RKO (cell line): ENCODE measurements at regions not wholly inside any gene's neighbourhood (a gene's known extent, or its start where the extent isn't known, plus 50 kb on each side); places are given as distances from the start of the nearest gene placed in this dataset.

Source experiments
- DNase-seq: peaks from one replicate; pipeline ENCODE4 v3.0.0-alpha.2; 2016; ENCODE audit warnings: low spot score

DNA sequence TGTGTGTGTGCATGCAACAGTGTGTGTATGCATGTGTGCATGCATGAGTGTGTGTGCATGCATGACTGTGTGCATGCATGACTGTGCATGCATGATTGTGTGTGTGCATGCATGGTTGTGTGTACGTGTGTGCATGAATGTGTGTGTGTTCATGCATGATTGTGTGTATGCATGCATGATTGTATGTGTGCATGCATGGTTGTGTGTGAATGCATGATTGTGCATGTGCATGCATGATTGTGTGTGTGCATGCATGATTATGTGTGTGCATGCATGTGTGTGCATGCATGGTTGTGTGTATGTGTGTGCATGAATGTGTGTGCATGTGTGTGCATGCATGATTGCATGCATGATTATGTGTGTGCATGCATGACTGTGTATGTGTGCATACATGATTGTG is 1052.0 kb downstream of the TBC1D22A start:
- no peak for DNase-seq

DNA sequence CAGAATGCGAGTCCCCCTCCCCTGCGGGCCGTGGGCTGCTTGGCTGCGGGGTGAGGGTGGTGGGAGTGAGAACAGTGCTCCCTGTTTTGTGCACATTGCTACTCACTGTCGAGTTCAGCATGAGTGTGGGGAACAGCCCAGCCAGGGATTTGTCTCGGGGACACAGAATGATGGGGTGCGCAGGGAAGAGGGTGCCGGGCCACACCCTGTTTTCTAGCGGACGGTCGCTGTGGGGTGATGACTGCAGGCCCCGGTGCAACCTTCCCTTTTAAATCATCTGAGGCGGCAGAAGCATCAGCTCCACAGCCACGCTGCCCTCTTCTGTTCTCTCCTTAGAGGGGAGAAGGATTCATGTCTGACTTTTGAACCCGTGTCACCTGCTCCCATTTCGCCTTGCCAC is 1051.2 kb downstream of the TBC1D22A start:
- DNase-seq, result no peak

DNA sequence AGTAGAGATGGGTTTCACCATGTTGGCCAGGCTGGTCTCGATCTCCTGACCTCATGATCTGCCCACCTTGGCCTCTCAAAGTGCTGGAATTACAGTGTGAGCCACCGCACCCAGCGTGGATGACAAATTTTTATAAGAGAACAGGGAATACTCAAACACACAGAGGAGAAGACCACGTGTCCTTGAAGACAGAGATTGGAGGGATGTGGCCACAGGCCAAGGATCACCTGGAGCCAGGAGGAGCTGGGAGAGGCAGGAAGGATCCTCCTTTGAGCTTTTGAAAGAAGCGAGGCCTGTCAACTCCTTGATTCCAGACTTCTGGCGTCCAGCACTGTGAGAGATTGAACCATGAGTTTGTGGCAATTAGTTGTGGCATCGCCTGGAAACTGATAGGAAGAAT is 1049.5 kb downstream of the TBC1D22A start:
- DNase-seq, result no peak

DNA sequence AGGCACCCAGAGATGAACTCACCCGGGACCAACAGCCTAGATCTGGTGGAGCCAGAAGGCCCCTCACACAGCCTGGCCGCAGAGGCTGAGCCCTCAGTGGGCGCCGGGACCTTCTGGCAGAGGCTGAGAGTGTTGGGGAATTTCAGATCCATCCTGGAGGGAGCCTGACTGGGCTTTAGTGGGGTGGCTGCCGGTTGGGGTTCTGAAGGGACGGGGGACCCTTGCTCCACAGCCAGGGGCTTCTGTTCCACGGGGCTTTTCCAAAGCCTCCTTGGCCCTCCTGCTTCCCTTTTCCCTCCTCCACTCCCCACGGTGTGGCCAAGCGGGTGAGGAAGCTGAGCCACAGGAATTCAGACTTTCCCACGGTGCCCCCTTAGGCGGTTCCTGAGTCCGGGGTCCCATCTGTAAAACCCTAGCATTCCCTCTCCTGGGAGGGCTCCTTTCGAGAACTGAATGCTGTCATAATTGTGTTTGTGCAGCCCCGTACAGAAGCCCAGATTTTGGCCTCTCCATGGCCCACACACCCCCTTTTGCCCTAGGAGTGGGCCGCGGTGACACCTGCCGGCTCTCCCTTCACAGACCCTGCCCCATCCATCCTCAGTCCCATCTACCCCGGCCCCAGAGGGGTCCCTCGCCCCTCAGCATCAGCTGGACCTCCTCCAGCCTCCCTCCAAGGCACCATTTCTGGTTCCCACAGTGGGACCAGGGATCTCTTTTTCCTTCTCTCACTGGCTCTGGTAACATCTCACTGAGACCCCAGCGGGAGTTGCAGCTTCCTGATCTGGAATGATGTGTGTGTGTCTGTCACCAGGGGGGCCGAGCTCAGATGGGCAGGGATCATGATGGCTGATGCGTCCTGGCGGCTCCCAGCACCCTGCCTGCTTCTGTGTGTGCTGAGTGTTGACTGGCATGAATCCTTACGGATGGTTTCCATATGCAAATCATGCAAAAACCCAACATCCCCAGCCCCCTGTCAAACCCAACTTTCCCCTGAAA is 1048.4 kb downstream of the TBC1D22A start:
- DNase-seq, result no peak

DNA sequence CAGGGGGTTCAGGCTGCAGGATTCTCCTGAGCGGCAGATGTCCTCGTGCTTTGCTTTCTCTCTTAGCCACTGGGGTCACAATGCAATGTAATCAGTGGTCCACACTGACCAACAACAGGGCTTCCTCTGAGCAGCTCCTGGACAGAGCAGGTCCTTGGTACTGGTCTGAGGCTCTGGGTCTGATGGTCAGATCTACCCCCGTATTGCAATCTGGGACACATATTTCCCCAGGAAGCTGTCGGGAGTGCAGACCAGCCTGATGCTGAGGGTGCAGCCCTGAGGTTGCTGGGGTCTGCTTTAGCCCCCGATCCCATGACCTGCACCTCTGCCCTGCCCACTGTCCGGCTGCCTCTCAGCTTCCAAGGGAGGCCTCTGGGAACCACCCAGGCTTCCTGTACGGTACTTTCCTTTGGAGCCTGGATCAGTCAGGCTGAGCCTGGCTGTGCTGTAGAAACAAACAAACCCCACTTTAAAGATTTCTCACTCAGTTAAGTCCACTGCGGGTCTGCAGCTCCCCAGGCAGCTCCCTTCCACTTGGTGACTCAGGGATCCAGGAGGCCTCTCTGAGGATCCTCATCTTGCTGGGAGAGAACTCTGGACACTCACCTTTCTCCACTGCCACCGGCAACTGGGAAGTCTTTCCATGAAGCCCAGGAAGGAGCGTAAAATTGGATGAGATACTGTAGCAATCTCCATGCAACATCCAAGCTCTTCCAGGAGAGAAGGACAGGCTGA is 1046.6 kb downstream of the TBC1D22A start:
- DNase-seq, result no peak

DNA sequence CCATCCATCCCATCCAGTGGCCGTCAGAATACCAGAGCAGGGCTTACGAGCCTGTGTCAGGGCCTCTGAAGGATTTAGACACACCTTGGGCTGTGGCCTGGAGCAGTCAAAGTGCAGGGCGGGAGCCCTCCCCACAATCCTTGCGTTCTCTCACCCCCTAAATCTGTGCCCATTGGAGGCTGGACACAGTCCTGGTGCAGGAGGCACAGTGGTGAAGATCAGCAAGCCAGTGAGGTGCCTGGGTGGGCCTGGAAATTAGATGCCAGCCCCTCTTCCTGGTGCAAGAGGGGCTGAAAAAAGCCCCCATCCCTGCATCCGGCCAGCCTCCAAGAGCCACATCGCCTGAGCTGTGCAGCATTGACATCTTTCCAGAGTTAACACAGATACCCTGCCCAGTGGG is 1045.8 kb downstream of the TBC1D22A start:
- DNase-seq, result no peak

DNA sequence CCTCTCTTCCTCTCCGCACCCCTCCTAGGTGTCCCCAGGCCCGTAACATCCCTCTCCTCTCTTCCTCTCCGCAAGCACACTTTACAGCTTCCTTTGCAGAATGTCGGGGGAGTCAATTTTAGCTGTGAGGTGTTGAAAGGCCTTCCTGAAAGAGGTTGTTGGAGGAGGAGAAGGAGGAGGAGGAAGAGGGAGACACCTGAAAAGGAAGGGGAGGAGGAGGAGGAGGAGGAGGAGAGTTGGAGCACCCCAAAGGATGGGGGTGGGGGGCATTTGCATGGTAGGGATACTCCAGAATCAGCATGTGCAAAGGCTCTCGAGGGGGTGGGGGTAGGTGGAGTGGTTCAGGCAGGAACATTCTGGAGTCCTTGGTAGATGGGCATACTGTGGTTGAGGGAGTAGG is 1045.1 kb downstream of the TBC1D22A start:
- DNase-seq, result no peak

DNA sequence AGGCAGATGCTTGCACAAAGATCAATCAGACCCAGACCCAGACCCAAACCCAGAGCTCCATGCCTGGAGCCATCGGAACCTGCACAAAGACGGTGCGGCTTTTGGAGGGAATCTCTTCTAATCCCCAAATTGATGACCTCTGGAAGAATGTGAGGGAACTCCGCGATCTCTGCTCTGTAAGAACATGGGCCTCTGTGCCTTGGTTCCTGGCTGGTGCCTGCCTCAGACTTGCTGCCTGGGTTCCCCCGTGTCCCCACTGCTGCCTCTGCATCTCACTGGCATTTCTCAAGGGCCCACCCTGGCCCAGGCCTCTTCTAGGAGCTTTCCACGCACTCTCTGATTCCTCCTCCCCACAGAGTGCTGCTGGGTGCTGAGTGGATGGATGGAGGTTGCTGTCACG is 1044.4 kb downstream of the TBC1D22A start:
- DNase-seq, result no peak

DNA sequence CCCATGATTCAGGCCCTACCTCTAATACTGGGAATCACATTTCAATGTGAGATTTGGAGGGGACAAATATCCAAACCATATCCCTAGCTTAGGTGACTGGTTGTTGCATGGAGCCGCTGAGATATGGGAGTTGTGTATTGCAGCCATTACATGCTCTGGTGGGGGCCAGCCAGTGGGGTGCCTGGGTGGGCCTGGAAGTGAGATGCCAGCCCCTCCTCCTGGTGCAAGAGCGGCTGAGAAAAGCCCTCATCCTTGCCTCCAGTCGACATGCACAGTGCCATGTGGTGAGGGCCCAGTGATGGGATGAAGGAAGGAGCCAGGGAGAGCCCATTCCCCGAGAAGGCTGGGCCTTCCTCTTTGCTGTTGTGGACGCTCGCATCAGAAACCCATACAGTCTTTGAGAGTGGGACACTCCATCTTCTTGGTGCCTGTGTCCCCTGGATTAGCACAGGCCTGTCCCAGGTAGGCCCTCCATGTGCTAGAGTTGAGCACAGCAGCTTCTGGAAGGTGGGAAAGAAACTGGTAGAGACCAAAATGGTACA is 1043.0 kb downstream of the TBC1D22A start:
- DNase-seq, result no peak

DNA sequence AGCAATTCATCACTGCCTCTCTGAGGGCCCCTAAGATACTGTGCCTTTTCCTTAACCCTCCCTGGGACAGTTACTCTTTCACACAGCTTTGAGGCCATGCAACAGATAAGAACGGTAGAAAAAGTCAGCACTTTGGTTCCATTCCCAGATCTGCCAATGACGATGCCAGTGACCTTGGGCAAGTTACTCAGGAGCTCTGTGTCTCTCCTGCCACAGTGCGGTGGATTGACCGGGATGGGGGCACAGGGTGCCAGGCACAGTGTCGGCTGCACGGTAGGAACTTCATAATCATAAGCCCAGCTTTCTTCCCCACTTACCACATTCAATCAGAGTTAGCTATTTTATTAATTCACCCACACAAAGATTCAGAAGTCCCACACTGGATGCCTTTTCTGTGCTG is 1041.8 kb downstream of the TBC1D22A start:
- no peak for DNase-seq

DNA sequence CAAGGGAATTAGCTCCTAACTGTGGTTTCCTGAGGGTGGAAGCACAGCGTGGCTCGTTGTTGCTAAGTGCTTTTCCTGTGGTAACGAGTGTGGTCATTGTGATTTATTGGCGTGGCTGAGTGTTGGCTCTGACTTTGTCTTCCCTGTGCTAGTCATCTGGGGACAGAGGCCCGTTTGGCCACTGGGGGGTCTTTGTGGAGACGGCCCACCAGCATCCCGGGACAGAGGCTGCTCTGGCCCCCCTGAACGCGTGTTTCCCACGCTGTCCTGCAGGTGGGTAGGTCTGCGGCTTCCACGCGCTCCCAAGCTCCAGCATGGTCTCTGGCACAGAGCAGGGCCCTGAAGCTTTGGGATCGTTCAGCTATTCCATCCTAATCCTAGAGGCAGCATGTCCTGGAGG is 1040.0 kb downstream of the TBC1D22A start:
- DNase-seq, result no peak

DNA sequence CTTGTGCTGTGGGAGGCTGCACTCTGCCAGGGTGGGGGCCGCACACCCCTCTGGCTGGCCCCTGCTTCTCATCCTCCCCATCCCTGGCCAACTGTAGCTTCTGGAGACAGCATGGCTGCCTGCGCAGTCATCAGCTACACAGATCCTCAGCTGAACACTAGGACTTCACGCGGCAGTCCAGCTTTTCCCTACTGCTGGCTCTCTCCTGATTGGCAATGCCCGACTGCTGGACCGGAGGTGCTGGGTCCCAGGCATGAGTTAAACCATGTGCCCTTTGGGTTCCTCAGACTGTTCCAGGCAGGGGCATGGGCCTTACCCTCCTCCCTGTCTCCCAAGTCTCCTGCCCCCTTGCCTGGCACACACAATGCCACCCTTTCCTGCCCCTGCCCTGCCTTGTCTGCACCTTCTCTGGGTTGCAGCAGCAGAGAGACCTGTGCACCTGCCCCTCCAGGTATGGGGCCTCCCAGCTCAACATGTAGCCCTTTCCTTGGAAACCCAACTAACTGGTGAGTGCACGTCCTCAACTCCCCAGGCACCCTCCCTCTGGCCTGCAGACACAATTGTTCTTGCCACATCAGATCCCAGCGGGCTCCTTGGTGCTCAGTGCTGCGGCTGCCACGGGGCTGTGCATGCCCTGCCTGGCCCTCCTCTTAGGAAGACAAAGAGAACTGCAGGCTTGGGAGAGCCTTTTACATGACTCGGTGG is 1039.2 kb downstream of the TBC1D22A start:
- no peak for DNase-seq

DNA sequence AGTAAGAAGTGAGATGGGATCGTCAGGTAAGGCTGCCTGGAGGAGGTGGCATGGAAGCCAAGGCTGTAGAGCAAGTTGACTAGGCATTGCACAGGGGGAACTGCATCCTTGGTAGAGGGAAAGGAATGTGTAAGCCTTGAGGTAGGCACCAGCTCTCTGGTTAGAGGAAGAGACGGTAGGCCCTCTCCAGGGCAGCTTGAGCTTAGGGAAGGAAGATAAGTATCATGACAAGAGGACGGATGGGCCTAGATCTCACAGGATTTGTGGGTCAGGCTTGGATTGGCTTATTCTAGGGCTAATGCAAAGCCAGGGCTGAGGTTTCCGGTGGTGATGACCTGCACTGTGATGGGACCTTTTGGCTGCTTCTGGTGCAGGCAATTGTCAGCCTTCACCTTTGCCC is 1035.8 kb downstream of the TBC1D22A start:
- DNase-seq, result no peak

DNA sequence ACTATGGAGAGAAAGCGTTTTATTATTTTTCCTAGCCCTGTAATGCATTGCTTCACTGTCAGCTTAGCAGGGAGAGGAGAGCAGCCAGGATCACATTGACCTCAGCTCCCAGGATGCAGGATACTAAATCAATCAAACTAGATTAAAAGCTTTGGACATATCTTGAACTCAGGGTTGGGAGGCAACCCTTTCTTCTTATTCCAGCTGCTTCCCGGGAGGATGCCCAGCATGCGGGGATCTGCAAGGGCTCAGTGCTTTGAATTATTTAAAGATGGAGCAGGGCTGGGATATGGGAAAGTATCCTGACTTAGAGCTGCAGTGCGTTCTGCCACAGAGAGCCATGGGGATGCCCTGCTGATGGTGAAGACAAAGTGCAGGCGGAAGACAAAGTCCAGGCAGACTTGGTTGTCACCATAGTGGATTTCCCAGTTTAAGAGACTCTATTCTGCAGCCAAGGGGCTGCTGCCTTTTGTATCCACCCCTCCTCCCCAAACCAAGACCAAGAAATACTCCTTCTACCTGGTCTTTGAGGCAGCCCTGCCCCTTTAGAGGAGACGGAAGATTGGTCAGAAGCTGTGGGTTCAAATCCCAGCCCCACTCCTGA is 1035.0 kb downstream of the TBC1D22A start:
- no peak for DNase-seq

DNA sequence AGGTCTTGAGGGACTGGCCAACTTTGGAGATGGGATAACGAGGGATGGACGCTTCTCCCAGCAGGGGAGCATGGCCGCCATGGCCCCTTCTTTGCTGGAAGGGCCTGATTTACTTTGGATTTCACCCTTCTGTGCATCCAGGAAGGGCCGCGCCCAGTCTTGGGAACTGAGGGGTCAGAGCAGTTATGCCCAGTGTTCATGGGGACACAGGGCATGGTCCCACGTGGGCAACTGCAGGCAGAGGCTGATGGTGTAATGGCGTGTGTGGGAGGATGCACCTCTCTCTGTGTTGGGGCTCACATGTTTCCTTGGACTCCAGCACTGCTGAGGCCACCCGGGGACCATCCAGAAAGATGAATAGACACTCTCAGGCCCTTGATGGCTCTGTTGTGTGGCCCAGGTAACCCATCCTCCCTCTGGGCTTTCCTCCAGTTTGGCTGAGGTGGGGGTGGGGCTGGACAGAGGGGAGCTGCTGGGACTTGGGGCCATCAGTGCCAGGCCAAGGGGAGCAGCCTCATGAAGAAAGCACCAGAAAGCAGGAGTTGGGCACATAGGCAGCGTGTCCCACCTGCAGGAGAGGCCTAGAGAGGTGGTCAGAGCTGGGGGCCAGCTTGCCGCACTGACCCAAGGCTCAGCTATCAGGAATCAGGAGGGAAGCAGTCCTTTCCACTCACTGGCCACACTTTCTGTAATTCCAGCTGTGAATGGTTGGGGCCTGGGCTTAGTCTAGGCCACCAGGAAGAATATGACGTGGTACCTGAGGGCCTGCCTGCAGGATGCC is 1033.9 kb downstream of the TBC1D22A start:
- DNase-seq, result no peak

DNA sequence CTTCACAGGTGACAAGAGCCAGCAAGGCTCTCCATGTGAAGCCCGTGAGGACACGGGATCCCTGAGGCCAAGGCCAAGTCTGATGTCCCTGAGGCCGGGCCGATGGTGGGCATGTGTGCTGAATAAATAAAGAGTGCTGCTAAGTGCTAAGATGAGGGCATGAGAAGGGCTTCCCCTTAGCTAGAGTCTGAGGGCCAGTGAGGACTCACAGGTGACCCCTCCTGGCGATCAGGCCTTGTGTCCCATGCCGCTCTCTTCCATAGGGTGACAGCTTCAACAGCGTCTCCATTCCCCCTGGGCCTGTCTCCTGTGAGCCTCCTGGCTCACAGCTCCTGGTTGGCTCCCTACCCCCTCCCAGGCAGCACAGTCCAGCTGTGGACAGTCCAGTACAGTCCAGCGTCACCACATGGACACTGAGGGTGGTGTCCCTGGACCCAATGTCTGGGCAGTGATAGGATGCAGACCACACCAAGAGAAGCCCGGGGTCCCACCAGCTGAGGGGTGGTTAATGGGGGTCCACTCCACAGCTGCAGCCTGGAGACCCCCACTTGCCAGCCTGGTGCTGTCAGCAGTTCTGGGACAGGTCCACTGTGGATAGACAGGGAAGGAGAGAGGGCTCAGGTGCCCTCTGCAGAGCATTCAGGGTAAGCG is 1033.2 kb downstream of the TBC1D22A start:
- no peak for DNase-seq

DNA sequence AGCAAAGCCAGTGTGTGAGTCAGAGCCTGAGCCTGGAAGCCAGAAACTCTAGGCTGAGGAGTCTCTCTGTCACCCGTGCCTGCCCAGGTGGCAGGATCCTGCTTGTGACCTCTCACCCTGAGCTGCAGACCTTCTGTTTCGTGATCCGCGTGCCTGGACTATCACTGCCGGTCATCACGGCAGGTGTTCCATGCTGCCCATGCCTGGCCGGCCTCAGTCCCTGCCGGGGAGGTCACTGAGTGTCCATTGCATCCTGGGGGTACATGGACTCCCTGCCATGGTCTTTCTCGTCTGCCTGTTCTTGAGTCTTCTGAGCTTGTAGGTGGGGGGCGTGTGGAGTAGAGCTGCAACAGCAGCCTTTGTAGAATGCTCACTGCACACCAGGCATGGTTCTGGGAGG is 1032.4 kb downstream of the TBC1D22A start:
- DNase-seq, result no peak

DNA sequence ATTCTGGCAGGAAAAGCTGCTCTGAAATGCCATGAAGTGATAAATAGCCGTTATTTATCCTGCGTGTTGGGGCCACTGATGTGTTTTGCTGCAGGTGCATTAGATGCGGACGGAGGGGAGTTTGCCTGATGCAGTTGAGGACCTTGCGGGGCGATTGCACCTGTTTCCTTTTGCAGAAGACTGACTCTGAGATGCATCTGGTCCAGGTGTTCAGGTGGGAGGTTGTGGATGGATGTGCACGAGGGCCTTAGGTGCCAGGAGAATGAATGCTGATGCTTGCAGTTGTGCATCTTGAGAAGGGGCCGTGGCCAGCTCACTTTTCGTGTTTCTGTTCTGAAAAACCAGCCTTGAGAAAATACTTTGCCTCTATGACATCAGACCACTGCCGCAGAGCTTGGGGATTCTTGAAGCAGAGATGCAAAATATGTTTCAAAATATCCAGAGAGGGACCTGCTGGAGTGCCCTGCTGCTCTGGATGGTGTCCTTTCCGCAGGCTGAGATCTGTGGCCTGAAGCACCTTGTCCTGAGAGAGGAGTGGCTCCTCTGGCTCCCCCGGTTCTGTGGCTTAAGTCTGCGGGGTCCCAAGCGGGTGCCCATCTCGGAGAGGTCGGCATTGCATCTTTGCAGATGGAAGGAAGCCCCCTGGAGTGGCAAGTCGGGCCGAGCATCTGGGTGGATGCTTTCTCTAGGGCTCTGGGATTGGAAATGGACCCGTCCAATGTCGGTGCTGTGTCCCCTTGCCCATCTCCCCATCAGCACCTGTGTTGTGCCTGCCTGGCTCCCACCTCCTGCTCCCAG is 1031.1 kb downstream of the TBC1D22A start:
- DNase-seq, result no peak

DNA sequence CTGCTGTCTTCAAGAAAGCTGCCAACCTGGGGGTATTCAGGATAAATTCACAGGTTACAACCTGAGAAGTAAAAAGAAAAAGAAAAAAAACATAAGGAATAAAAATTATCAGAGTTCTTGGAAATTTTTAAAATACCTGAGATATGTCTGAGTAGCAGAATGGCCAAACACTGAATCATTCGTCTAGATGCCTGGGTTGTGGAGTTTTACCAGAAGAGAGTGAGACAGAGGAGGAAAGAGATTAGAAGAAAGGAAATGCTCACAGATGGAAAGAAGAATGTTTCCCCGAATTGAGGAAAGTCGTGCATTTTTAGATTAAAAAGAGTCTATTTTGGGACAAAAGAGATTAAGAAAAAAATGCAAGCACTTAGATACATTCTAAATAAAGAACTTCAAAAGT is 1026.7 kb downstream of the TBC1D22A start:
- DNase-seq, result no peak

DNA sequence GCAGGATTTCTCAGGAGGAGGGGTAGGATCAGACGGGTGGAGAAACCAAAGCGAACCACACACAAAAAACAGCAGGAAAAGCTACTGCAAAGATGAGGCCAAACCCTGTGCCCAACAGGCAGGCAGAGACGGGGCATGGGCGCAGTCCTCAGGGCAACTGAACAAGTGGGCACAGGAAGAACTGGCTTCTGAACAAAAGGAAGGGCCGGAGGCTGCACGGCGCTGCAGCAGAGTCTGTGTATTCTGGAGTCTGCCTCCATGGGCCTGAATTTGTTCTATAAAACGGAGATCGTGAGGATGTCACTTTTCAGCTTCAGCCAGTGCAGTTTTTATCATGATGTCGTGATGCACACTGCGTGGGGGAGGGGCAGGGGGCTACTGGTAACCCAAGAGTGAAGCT is 1026.0 kb downstream of the TBC1D22A start:
- DNase-seq, result no peak
